RPMI8226 (cell line): ENCODE measurements at regions not wholly inside any gene's neighbourhood (a gene's known extent, or its start where the extent isn't known, plus 50 kb on each side); places are given as distances from the start of the nearest gene placed in this dataset.
"Not testable (repeated sequence)": the region's sequence is repeated elsewhere in the genome, so short reads cannot be mapped to it uniquely, and the experiment has no call there.

Experiments used
- DNase-seq: peaks from one replicate; pipeline ENCODE4 v3.0.0-alpha.2; 2015

DNA sequence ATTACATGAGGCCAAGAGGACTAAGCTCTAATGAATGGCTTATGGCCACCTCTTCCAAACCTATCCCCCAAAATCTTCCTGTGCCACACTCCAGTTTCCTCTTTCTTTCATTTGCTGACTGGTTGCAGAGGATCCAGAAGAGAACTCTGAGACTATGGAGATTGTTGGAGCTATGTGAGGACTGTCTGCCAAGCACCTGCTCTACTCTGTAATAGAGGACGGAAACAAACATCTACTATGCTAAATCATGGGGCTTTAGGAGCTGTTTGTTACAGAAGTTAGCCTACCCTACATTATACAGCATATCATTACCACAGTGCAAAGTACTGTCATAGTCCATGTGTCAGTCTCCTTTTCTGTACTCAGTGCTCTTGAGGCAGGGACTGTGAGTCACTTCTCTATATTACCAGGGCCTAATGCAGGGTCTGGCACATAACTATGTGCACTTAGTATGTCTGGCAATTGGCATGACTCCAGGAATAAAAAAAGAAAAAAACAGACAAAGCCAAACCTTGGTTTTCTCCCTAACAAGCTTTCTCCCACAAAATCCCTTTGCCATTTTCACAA lies 95.1 kb downstream of the RPAP3 start:
- DNase-seq, result no peak

DNA sequence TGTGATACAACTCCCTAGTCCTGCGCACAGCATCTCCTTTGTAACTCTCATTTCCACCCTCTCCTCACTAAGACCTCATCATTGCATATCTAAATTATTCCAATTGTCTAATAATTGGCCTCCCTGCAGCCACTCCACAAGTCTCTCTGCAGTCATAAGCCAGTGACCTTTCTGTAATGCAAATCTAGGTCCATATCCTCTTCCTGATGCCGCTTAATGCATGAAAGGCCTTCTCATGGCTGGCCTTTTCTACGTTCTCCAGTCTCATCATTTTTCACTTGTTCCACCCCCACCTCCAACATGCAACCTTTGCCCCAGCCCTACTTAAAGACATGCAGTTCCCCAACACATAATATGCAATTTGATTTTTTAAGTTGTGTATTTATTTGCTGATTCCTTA lies 96.0 kb downstream of the RPAP3 start:
- no peak for DNase-seq

DNA sequence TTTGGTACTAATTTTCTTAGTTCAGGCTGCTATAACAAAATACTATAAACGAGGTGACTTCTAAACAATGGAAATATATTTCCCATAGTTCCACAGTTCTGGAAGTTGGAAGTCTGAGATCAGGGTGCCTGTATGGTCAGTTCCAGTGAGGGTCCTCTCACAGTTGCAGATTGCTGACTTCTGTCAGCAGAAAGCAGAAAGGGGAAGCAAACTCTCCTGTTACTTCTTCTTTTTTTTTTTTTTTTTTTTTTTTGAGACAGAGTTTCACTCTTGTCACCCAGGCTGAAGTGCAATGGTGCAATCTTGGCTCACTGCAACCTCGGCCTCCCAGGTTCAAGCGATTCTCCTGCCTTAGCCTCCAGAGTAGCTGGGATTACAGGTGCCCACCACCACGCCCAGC lies 97.2 kb downstream of the RPAP3 start:
- DNase-seq, result not testable (repeated sequence)

DNA sequence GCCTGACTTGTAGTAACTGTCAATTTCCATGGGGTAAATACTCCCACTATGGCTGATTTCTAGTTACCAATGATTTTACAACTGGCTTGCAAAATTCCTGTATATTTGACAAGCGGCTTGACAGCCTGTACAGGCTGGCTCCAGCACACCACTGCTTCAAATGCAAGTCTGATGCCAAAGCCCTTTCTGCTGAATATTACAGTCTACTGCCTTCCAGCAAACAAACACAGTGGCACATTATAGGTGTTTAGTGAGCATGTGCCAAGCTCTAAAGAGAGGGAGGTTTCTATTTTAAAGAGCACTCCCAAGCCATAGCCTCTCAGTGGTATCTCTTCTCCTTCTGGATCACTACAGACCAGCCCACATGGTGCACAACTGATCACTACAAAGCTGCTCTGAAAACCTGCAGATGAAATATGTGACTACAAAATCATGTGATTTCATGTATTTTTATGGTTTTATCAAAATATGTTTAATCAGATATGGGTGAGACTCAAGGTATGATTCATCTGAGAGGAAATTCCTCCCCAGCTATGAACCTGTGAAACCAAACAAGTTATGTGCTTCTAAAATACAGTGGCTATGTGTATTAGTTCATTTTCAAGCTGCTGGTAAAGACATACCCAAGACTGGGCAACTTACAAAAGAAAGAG lies 101.5 kb downstream of the RPAP3 start:
- no peak for DNase-seq

GRCh38 chr12:47602949-47603558 lies 102.8 kb downstream of the RPAP3 start:
- DNase-seq, result no peak

GRCh38 chr12:47602325-47602724 lies 103.5 kb downstream of the RPAP3 start:
- DNase-seq, result no peak

DNA sequence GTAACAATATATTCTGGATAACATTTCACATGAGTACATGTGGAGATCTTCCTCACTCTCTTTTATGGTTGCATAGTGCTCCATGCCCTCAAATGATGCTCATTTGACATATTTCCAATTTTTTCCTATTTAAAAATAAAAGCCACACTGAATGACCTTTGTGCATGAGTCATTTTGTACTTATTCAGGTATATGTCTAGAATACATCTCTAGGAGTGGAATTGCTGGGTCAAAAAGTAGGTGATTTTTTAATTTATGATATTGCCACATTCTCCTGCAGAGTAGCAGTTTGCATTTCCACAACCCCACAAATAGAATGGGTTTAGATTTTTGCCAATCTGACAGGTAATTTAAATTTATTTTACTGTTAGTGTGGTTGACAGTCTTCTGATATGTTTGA lies 104.8 kb downstream of the RPAP3 start:
- no peak for DNase-seq

- DNase-seq, result no peak
Measured at GRCh38 chr12:47591795-47592194, 114.0 kb downstream of the RPAP3 start.

DNA sequence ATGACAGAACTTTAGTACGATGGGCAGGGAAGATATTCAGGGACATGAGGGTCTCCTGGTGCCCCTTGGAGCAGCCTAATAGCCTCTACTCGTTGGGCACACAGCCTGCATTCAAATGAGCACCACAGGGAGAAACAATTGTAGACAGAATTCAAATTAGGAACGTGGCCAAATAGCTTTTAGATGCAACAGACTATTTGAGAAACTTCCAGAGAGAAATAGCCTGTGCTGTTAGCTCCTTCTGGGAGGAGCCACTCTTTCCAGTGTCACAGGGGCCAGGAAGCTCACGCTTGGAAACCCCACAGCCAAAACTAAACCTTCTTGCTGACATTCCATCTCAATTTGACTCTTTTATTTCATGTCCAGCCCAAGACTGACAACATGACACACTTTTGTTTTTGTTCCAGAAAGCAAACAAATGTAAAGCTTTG lies 114.5 kb downstream of the RPAP3 start:
- DNase-seq, result no peak

- no peak for DNase-seq
Measured at GRCh38 chr12:47590771-47591360, 115.0 kb downstream of the RPAP3 start.

GRCh38 chr12:47586952-47587669 lies 118.7 kb downstream of the RPAP3 start:
- no peak for DNase-seq

GRCh38 chr12:47585507-47585906 lies 120.3 kb downstream of the RPAP3 start:
- no peak for DNase-seq

DNA sequence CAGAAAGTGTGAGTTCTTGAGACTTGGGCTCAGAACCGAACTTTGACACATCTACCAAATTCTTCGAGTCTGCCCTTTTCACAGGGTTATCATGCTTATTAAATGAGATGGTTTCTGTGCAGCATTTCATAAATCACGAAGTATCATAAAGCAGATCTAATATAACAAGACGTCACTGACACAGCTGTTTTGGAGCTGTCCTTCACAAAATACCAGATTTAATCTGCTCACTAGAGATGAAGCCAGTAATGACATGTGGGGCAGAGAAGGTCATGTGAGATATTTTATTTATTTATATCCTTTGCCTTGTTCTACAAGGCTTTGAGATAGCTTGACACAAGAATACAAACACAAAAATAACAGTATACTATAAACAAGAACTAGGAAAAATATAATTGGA lies 127.0 kb downstream of the RPAP3 start:
- no peak for DNase-seq

GRCh38 chr12:47577206-47577989 lies 128.4 kb downstream of the RPAP3 start:
- DNase-seq, result no peak

- no peak for DNase-seq
Measured at GRCh38 chr12:47576289-47576945, 129.4 kb downstream of the RPAP3 start.

- no peak for DNase-seq
Measured at GRCh38 chr12:47574252-47575021, 131.4 kb downstream of the RPAP3 start.

DNA sequence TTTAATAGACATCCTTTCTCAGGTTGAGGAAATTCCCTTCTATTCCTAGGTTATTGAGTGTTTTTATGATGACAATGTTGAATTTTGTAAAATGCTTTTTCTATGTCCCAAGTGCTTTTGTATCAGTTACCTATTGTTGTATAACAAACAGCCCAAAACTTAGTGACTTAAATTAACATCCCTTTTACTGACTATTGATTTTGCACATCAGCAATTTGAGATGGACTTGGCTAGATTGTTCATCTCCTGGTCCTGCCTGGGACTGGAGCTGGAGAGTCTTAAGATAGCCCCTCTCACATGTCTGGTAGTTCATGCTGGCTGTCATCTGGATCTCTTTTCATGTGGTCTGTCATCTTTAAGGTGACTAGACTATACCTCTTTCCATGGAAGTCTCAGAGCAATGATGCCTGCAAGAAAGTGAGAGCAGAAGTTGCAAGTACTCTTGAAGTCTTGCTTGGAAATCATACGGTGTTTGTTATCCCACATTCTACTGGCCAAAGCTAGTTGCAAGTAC lies 132.6 kb downstream of the RPAP3 start:
- no peak for DNase-seq

GRCh38 chr12:47570151-47570550 lies 135.7 kb downstream of the RPAP3 start:
- no peak for DNase-seq

DNA sequence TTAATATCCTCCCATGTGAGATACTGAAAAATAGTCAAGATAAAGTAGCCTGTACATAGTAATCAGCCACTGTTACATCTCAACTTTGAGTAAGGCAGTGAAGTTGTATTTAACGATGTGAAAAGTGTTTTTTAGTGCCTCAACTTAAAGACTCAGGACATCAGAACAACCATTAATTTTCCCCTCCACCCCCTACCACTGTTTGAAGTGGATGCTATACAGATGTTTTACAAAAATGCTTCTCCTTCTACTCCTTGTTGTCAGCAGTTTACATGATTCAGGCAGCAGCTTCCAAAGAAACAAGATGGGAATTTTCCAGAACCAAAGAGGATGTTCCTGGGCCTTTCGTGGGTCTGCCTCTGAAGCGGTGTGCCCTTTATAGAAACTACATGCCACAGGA lies 143.6 kb downstream of the RPAP3 start:
- DNase-seq, result no peak

DNA sequence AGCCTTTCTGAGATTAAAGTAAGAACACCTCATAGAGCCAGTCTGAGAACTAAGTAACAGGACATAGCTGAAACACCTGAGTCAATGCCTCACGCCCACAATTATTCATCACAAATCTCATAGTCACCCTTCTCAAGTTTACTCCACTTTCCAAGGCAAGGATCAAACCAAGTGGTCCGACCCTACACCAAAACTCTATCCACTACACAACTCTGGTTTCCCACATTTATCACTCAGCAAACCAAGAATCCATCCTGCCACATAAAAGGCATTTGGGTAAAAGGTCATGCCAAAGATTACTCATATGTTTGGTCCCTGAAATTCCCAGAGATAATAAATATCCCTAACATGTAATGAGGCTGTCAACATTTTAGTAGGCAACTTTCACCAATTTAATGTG lies 144.1 kb downstream of the RPAP3 start:
- no peak for DNase-seq

DNA sequence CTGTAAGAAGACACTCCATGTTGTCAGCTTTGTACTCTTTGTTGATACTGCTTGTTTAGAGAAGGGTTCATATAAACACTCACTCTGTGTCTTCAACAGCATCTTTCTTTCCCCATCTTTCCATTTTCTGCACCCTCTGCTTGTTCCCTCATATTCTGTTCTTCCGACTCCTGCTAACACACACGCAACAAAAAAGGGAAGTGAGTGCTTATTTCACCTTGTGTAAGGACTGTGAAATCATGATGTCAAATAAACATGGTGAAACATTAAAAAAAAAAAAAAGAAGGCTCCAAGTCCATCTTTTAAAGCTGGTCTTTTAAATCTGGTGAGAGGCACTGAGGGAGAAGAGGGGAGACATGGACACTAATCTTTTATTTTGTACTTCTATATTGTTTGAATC lies 145.4 kb downstream of the RPAP3 start:
- DNase-seq, result no peak
